SH-SY5Y (cell line): ENCODE measurements at regions not wholly inside any gene's neighbourhood (a gene's known extent, or its start where the extent isn't known, plus 50 kb on each side); places are given as distances from the start of the nearest gene placed in this dataset.

Experiments
- GATA2 ChIP-seq: IDR thresholded peaks from 2 replicates; pipeline ENCODE4 v1.6.1; 2011; ENCODE audit warnings: mild to moderate bottlenecking, low read depth, low read length
- GATA3 ChIP-seq: IDR thresholded peaks from 2 replicates; pipeline ENCODE4 v1.6.1; 2011; ENCODE audit warnings: low read depth, mild to moderate bottlenecking, low read length, moderate library complexity

DNA sequence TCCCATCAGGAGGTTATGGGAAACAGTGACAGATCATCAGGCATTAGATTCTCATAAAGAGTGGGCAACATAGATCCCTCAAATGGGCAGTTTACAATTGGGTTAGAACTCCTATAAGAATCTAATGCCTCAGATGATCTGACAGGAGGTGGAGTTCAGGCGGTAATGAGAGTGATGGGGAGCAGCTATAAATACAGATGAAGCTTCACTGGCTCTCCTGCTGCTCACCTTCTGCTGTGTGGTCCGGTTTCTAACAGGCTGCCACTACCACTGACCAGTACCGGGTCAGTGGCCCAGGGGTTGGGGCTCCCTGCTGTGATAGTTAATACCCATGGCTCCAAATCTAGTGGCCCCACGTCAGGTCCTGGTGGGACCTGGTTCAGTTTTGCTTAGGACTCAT is 135.7 kb downstream of the OR2B2 start:
- no peak for TF ChIP-seq GATA3
- no peak for TF ChIP-seq GATA2

DNA sequence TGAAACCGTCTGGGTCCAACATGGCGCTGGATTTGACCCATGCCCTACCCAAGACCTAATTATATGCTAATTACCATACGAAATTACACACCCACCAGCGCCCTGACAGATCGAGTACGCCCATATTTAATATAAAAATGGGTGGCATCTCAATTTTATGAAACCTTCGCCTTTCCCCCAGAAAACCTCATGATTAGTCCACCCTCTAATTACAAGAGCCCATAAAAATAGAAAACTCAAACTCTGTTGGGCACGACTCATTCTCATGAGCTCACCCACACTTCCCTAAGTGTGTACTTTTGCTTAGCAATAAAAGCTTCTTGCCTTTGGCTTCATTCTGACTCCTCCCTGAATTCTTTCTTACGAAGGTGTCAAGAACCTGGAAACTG is 136.4 kb downstream of the OR2B2 start:
- TF ChIP-seq GATA3 (no peak), GATA2 (no peak)

DNA sequence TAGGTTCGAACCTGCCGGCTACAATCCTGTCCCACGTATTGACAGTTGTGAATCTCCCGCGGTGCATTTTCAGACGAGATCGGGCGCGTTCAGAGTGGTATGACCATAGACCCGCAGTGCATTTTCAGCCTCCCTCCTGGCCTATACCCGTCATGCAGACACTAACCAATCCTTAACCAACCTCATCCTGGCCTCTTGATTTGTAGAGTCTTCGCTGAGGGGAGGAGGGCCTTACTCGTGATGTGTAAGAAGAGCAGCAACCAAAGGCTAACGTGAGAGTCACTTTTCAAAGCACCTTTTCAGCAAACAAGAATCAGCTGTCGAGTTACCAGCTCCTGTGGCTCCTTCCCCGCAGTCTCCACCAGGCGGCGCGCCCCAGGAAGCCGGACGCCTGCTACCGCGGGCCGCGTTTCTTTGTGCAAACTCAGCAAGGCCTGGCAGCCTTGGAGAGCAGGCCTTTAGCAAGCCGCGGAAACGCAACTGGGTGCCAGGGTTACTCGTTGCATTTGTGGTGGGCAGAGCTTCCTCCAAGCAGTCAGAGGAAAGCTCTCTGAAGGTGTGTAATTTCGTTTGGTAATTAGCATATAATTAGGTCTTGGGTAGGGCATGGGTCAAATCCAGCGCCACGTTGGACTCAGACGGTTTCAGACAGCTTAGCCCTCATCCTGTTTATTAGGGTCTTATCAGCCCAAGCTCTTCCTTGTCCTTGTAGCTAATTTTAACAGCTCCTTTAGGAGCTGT is 139.8 kb downstream of the OR2B2 start:
- TF ChIP-seq GATA2: no peak
- no peak for TF ChIP-seq GATA3

DNA sequence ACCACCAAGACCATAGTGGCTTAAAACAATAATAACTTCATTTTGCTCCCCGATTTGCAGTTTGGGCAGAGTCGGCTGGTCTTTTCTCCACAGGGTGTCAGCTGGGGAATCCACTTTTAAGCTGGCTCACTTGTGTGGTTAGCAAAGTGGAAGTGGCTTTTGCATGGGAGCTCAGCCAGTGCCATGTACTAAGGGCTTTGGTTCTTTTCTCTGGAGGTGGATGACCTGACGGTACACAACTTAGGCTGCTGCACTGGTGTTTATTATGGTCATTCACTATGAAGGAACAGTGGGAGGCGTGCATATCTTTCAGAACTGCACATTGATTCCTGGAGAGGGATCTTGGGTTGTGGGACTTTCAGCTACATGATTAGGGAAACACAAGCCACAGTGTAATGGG is 141.0 kb downstream of the OR2B2 start:
- no peak for TF ChIP-seq GATA3

DNA sequence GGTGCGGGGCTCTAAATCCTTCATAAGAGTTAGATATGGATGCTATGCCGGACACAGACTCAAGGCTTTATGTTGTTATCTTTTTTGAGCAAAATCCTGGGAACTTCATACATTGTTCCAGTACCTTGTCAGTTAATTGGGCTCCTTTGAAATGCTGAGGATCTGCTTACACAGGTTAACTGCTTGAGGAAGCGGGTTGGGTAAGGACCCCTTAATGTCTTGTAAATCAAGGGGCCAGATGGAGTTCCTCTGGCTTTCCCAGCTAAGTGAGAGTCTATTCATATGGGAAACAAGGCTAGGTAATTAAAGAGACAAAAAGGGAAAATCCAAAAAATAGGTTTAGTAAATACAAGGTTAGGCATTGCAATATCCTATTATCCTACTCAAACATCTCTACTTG is 141.5 kb downstream of the OR2B2 start:
- TF ChIP-seq GATA2 (no peak), GATA3 (no peak)

DNA sequence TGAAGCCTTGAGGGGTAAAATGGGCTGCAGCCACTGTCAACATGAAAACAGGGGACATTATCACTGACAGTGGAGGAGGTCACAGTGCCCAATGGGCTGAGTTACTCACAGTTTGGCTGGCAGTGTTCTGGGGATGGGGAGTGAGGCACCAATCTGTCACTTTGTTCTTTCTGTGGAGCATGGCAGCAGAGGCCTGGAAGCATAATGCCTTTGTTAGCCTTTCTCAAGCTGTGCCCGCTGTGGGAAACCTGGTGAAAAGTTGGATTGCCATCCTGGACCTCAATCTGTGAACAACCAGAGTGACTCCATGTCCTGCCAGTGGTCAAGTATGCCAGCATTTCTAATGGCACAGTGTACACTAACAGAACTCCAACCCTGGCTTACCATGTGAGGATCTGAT is 143.6 kb downstream of the OR2B2 start:
- TF ChIP-seq GATA2: no peak

DNA sequence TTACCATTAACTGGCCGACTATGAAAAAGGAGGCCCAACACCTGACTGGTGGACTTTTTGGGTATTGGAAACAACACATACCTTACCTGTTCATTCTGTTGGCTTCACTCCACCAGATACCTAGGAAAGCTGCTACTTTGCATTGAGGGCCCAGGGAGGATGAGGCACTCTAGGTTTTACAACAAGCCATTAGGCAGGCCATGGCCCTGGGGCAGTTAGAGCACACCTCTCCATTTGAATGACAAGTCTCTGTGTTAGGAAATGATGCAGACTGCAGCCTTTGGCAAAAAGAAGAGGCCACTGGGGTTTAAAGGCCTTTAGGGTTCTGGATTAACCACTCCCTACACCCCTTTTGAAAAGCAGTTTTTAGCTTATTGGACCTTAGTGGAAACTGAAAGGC is 144.3 kb downstream of the OR2B2 start:
- TF ChIP-seq GATA2 (no peak), GATA3 (no peak)

DNA sequence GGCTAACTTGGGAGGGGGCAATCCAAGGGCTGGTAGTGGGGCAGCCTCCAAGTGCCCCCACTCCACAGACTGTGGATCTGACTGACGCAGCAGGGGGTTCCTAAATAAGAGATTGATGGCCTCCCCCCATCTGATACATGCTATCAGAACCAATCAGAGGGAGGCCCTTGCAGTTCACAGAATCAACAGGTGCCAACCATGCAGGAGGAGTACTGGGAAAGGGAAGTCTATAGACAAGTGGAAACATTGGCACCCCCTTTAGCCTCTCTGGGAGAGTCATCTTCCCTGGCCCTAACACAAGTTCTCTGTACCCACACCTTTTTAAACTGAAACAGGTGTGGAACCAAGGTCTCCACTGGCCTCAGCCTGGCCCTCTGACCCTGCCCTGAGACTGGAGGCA is 145.8 kb downstream of the OR2B2 start:
- no peak for TF ChIP-seq GATA3
- TF ChIP-seq GATA2: no peak

DNA sequence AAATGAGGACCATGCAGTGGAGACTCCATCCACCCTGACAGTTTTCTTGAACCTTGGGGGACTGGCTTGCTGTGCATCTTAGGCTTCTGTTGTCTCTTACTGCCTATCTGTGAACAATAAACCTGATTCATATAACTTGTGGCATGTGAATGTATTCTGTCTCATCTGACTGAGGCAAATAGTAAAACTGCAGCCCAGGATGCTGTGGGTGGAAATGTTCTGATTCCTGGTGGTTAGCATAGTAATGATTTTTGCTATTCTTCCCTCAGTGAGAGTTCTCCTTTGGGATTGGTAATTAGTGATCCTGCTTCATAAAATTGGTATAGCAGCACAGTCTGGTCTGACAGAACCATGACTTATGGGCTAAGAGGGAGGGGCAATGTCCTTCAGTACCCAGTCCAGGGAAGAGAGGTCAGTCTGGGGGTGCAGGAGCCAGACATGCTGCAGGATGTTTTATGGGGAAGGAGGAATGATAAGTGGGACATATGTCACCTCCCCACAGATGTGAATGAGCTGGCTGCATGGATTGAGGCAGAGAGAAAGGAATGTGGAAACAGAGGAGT is 147.1 kb downstream of the OR2B2 start:
- TF ChIP-seq GATA3: no peak
- no peak for TF ChIP-seq GATA2

DNA sequence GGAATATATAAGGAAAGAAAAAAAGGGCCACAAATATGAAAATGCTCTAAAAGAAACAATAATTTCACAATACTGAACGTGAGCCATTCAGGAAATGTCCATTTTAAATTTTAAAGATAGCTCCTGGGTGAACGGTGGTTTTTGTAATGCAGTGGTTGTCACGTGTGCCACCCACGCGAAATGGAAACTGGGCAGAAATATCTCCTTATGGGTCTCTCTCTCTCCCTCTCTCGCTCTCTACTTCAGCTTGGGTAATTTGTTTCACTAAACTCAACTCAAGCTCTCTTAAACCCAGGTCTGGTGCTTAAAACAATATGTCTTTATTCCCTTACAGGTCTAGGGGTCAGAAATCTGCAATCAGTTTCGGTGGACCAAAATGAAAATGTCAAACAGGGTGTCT is 150.8 kb downstream of the OR2B2 start:
- TF ChIP-seq GATA2 (no peak), GATA3 (no peak)

DNA sequence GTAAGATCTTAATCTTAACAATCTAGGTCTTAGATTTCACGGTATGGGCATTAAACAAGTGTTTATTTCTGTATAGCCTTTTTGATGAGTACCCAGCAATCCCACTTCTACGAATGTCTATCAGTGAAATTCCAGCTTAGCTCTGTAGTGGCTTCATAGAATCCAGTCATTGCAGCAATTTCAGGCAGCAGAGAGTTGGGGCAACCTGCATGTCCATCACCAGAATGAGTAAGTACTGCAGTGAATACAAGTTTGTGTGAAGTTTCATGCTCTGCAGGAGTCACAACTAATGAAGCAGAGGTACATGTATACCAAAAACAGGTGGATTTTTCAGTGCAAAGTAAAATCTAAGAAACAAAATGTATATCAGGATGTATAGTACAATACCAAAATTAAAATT is 151.7 kb downstream of the OR2B2 start:
- TF ChIP-seq GATA3 (no peak), GATA2 (no peak)

DNA sequence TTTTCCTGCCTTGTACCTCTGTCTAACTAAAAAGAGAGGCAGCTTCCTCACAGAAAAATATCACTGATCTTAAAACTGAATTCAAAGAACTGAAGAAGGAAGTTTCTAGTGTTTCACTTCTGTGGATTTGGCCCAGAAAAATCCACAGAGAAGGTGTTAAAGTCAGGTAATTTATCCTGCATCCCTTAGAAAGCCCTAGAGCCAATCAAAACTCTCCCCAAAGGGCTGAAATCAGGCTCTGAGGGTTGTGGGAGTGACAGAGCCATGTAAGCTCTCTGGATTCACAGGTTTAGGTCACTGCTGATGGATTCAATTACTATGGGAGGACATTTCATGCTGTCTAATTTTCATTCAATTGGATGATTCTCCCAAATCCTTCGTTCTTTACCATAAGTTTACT is 152.3 kb downstream of the OR2B2 start:
- TF ChIP-seq GATA2: no peak

DNA sequence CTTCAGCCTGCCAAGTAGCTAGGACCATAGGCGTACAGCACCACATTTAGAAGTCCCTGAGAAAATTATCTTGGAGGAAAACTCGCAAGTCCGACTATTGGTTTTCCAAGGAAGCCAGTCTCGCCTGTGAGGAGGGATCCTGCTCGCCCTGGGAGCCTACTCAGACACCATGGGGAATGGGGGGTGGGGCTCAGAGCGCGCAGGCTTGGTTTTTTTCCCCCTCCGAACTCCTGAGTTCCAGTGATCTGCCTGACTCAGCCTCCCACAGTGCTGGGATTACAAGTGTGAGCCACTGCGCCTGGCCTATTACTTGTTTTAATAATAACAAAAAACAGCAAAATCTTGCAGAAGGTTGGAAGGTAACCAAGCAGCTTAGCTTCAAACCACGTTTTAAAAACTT is 153.7 kb downstream of the OR2B2 start:
- TF ChIP-seq GATA2 (no peak), GATA3 (no peak)

DNA sequence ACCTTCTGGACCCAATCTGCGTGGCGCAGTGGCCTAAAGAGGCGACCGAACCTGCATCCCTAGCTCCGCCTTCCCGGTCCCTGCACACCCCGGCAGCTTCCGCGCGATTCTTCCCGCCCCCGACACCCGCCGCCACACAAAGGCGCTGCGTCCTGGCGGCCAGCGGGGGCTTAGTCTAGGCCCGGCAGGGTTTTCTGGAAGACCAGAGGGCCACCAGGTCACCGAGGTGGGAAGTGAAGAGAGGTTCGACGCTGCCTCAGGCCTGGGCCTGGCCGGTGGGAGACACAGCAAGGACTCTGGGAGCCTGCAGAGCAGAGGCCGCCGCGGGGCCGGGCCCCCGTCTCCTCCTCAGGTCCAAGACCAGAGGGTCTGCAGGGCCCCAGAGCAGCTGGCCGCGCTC is 154.9 kb downstream of the OR2B2 start:
- TF ChIP-seq GATA2 (no peak), GATA3 (no peak)

DNA sequence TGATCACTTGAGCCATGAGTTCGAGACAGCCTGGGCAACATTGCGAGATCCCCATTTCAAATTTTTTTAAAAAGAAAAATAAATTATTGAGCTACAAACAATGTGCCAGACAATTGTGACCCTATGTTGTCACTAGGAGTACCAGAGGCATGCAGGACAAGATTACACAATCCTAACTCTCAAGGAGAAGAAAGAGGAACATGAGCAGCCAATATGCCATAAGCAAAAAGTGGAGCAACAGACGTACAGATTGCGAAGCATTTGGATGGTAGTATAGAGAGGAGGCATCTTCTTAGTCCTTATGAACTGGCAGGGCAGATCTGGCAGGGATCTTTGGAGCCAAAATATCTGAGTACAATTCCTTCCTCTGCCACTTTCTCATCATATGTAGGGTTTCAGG is 156.4 kb downstream of the OR2B2 start:
- TF ChIP-seq GATA3 (no peak), GATA2 (no peak)

DNA sequence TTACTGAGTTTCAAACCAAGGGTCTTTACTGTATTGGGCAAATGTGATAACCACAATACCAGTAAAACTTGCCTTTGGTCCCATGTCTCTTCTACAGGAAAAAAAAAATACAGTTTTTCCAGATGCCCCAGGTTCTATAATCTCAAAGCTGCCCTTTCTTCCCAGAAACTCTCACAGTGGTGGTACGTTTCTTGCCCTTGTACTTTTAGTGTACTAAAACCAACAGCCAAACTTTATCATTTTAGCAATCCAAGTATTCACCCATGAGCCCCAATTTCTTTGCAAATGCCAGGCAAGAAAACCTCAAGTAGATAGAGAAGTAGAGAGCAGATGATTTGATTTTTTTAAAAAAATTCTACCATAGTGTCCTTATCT is 157.8 kb downstream of the OR2B2 start:
- TF ChIP-seq GATA3 (no peak), GATA2 (no peak)
